Astrocyte of the cerebellum (primary cell): ENCODE measurements at regions not wholly inside any gene's neighbourhood (a gene's known extent, or its start where the extent isn't known, plus 50 kb on each side); places are given as distances from the start of the nearest gene placed in this dataset.

Experiments used
- DNase-seq: peaks from one replicate; pipeline ENCODE4 v3.0.0-alpha.2; 2011; ENCODE audit warnings: low read depth
- H3K4me3 ChIP-seq: 2 replicates; pipeline ENCODE4 v1.5.1; 2011; ENCODE audit warnings: mild to moderate bottlenecking, low read depth, low read length, moderate library complexity
- in situ Hi-C: cut with HindIII; loops from 2 replicates; pipeline ENCODE4 v1.10.0; 2017; ENCODE audit warnings: low sequenced_read_pairs
- TF ChIP-seq, protein P1 (sequence below): IDR thresholded peaks from 2 replicates; pipeline ENCODE4 v1.5.1; 2012; ENCODE audit warnings: low read length, low read depth, moderate library complexity, mild to moderate bottlenecking; ENCODE audit errors: missing control alignments

- no peak for DNase-seq
- in situ Hi-C loops = no loop called here
- TF ChIP-seq, protein P1, sequence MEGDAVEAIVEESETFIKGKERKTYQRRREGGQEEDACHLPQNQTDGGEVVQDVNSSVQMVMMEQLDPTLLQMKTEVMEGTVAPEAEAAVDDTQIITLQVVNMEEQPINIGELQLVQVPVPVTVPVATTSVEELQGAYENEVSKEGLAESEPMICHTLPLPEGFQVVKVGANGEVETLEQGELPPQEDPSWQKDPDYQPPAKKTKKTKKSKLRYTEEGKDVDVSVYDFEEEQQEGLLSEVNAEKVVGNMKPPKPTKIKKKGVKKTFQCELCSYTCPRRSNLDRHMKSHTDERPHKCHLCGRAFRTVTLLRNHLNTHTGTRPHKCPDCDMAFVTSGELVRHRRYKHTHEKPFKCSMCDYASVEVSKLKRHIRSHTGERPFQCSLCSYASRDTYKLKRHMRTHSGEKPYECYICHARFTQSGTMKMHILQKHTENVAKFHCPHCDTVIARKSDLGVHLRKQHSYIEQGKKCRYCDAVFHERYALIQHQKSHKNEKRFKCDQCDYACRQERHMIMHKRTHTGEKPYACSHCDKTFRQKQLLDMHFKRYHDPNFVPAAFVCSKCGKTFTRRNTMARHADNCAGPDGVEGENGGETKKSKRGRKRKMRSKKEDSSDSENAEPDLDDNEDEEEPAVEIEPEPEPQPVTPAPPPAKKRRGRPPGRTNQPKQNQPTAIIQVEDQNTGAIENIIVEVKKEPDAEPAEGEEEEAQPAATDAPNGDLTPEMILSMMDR = no peak
- no peak overlapping the region for H3K4me3 ChIP-seq
Measured at GRCh38 chr14:43184540-43184939, 1322.5 kb downstream of the FSCB start.

DNA sequence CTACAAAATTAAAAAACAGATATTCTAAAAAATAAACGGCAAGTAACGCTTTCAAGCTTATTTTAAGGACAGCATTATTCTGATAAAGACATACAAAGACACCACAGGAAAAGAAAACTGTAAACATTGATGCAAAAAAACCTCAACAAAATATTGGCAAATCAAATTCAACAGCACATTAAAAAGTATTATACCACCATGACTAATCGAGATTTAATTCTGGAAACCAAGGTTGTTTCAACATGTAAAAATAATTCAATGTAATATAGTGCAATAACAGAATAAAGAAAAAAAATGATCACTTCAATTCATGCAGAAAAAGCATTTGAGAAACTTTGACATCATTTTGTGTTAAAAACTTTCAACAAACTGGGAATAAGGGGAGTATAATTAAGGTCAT lies 1323.2 kb downstream of the FSCB start:
- DNase-seq = no peak
- in situ Hi-C loops = no loop called here
- TF ChIP-seq, protein P1 = no peak
- no peak overlapping the region for H3K4me3 ChIP-seq

GRCh38 chr14:43175896-43176295 lies 1331.2 kb downstream of the FSCB start:
- H3K4me3 ChIP-seq = no peak overlapping the region
- TF ChIP-seq, protein P1 = no peak
- DNase-seq = no peak
- in situ Hi-C loops = no loop called here

- H3K4me3 ChIP-seq = no peak overlapping the region
- TF ChIP-seq, protein P1 = no peak
- in situ Hi-C loops = no loop called here
- no peak for DNase-seq
Measured at GRCh38 chr14:43172899-43173548, 1334.1 kb downstream of the FSCB start.

GRCh38 chr14:43169722-43170121 lies 1337.4 kb downstream of the FSCB start:
- no peak overlapping the region for H3K4me3 ChIP-seq
- TF ChIP-seq, protein P1 = no peak
- in situ Hi-C loops = no loop called here
- no peak for DNase-seq

DNA sequence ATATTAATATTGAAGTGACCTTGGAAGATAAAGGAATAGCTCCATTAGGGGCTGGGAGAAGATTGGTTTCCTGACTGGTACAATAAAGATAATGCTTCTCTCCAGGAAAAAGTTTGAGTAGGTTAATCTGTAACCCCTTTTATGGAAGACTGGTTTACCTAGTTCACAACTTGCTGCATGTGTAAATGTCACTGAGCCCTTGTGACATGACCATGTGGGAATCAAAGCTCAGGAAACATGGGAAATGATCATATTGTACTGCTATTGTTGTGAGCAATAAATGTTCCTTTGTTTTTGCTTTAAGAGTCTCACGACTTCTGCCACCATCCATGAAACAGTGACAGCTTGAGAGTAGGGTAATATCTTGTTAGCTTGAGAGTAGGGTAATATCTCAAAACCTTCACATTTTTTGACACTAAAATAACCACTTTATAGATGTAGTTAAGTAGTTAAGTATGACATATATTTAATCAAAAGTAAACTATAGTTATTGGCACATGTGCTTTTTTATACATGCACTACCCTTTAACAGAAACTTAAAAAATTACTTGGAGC lies 1338.6 kb downstream of the FSCB start:
- in situ Hi-C loops = no loop called here
- H3K4me3 ChIP-seq = no peak overlapping the region
- DNase-seq = no peak
- TF ChIP-seq, protein P1 = no peak
